Common myeloid progenitor, CD34-positive (primary cell): ENCODE measurements at regions not wholly inside any gene's neighbourhood (a gene's known extent, or its start where the extent isn't known, plus 50 kb on each side); places are given as distances from the start of the nearest gene placed in this dataset.

Experiments
- CTCF ChIA-PET: fragments of 350-600 bp; sonication (Branson Sonifier 250); formaldehyde crosslinking; loops from one replicate; lab custom pipeline; 2021; ENCODE audit warnings: antibody characterized with exemption; lab: Charles Lee
- POLR2A ChIA-PET: fragments of 350-600 bp; sonication (Branson Sonifier 250); formaldehyde crosslinking; loops from one replicate; lab custom pipeline; 2021; ENCODE audit warnings: antibody characterized with exemption; lab: Charles Lee
- DNase-seq, 3 donors: peaks; one replicate each; pipeline versions ENCODE4 v3.0.0 to v3.0.0-alpha.2; 2013
- H3K27ac ChIP-seq, 2 experiments: 1 replicate in 1 of 2; 2 replicates in 1 of 2; pipeline ENCODE4 v1.7.0; 2013; ENCODE audit warnings: inconsistent platforms in 2 of 2, low read length in 2 of 2, mild to moderate bottlenecking in 2 of 2, low read depth in 1 of 2, moderate library complexity in 1 of 2; ENCODE audit not compliant: severe bottlenecking in 2 of 2, insufficient read depth in 1 of 2, poor library complexity in 1 of 2
- H3K27me3 ChIP-seq, 5 experiments: replicated peaks in 2 of 5; 1 replicate in 3 of 5; 2 replicates in 2 of 5; pipeline versions ENCODE4 v1.6.1 to v1.7.0; 2013; ENCODE audit warnings: low read length in 4 of 5, mild to moderate bottlenecking in 2 of 5, moderate library complexity in 2 of 5, inconsistent platforms in 1 of 5; ENCODE audit not compliant: insufficient read depth in 5 of 5, control insufficient read depth in 4 of 5
- H3K36me3 ChIP-seq, 4 experiments: 1 replicate in 2 of 4; 2 replicates in 2 of 4; pipeline versions ENCODE4 v1.6.1 to v1.7.0; 2013; ENCODE audit warnings: low read length in 3 of 4, control low read depth in 1 of 4, mild to moderate bottlenecking in 1 of 4; ENCODE audit not compliant: control insufficient read depth in 4 of 4, insufficient read depth in 4 of 4
- H3K4me1 ChIP-seq, 4 experiments: 1 replicate in 3 of 4; 2 replicates in 1 of 4; pipeline versions ENCODE4 v1.6.1 to v1.7.1; 2013; ENCODE audit warnings: low read length in 3 of 4, mild to moderate bottlenecking in 3 of 4, control low read depth in 1 of 4, inconsistent platforms in 1 of 4, moderate library complexity in 1 of 4; ENCODE audit not compliant: control insufficient read depth in 4 of 4, insufficient read depth in 4 of 4; ENCODE audit errors: control extremely low read depth in 1 of 4
- H3K4me3 ChIP-seq, 7 experiments: 1 replicate in 4 of 7; 2 replicates in 3 of 7; pipeline versions ENCODE4 v1.5.1 to v1.7.0; 2013; ENCODE audit warnings: mild to moderate bottlenecking in 7 of 7, low read length in 6 of 7, moderate library complexity in 6 of 7, inconsistent platforms in 2 of 7, low read depth in 2 of 7, control low read depth in 1 of 7; ENCODE audit not compliant: insufficient read depth in 4 of 7, control insufficient read depth in 1 of 7; ENCODE audit errors: extremely low read depth in 1 of 7
- H3K9me3 ChIP-seq, 5 experiments: 1 replicate in 4 of 5; 2 replicates in 1 of 5; pipeline versions ENCODE4 v1.6.1 to v1.7.1; 2013; ENCODE audit warnings: low read length in 4 of 5, mild to moderate bottlenecking in 2 of 5, inconsistent platforms in 1 of 5, low read depth in 1 of 5, moderate library complexity in 1 of 5; ENCODE audit not compliant: control insufficient read depth in 4 of 5, insufficient read depth in 2 of 5; ENCODE audit errors: control extremely low read depth in 1 of 5
- WGBS: methylation state at CpG from one replicate; pipeline ENCODE4 v1.1.5; 2013; ENCODE audit not compliant: insufficient coverage; 5-methylcytosine and 5-hydroxymethylcytosine counted together

- H3K9me3 ChIP-seq = peaks cover 0 to 29% (median 10%) of the 10 kb centered on the region in 5 experiments
- DNase-seq = no peak
- 95% methylated on average over 6 of the region's 7 CpGs for WGBS
- POLR2A ChIA-PET = no interaction called here
- H3K4me3 ChIP-seq = no peak overlapping the region
- CTCF ChIA-PET = no interaction called here
- peaks cover 0 to 6% (median 3%) of the 10 kb centered on the region in 4 experiments for H3K4me1 ChIP-seq
- H3K27me3 ChIP-seq = peaks cover 0 to 43% (median 6%) of the 10 kb centered on the region in 5 experiments
- no peaks in the 10 kb centered on the region for H3K36me3 ChIP-seq
- no peak overlapping the region for H3K27ac ChIP-seq
These were observed 95.7 kb downstream of the RBFOX3 start for GRCh38 chr17:79515110-79515509.

GRCh38 chr17:79513820-79514535 lies 96.9 kb downstream of the RBFOX3 start:
- CTCF ChIA-PET = no interaction called here
- Histone ChIP-seq H3K9me3 (peaks cover 0 to 29% (median 10%) of the 10 kb centered on the region in 5 experiments), H3K36me3 (no peaks in the 10 kb centered on the region), H3K4me3 (no peak overlapping the region), H3K27ac (no peak overlapping the region), H3K27me3 (peaks cover 0 to 32% (median 6%) of the 10 kb centered on the region in 5 experiments), H3K4me1 (peaks cover 0 to 6% (median 3%) of the 10 kb centered on the region in 4 experiments)
- POLR2A ChIA-PET = no interaction called here
- WGBS = 98% methylated on average over 14 of the region's 17 CpGs
- DNase-seq = no peak

GRCh38 chr17:79513206-79513605 lies 97.6 kb downstream of the RBFOX3 start:
- Histone ChIP-seq H3K4me3 (no peak overlapping the region), H3K27ac (no peak overlapping the region), H3K4me1 (no peaks in the 10 kb centered on the region), H3K27me3 (peaks cover 0 to 24% (median 6%) of the 10 kb centered on the region in 5 experiments), H3K9me3 (peaks cover 0 to 29% (median 10%) of the 10 kb centered on the region in 5 experiments), H3K36me3 (no peaks in the 10 kb centered on the region)
- CTCF ChIA-PET = no interaction called here
- WGBS = 97% methylated on average over 3 of the region's 4 CpGs
- POLR2A ChIA-PET = no interaction called here
- no peak for DNase-seq

GRCh38 chr17:79511471-79511870 lies 99.4 kb downstream of the RBFOX3 start:
- Histone ChIP-seq H3K4me1 (no peaks in the 10 kb centered on the region), H3K27ac (no peak overlapping the region), H3K4me3 (no peak overlapping the region), H3K36me3 (no peaks in the 10 kb centered on the region), H3K27me3 (peaks cover 0 to 15% (median 0%) of the 10 kb centered on the region in 5 experiments), H3K9me3 (peaks cover 0 to 29% (median 10%) of the 10 kb centered on the region in 5 experiments)
- 89% methylated on average over 8 of the region's 12 CpGs for WGBS
- POLR2A ChIA-PET = no interaction called here
- DNase-seq = no peak
- CTCF ChIA-PET = no interaction called here

- H3K4me3 ChIP-seq = no peak overlapping the region
- no peak overlapping the region for H3K27ac ChIP-seq
- H3K27me3 ChIP-seq = peaks cover 0 to 13% (median 2%) of the 10 kb centered on the region in 5 experiments
- no peak for DNase-seq
- peaks cover 0 to 29% (median 10%) of the 10 kb centered on the region in 5 experiments for H3K9me3 ChIP-seq
- 94% methylated on average over 15 of the region's 18 CpGs for WGBS
- no peaks in the 10 kb centered on the region for H3K4me1 ChIP-seq
- no peaks in the 10 kb centered on the region for H3K36me3 ChIP-seq
- CTCF ChIA-PET = no interaction called here
- POLR2A ChIA-PET = no interaction called here
These were observed 100.8 kb downstream of the RBFOX3 start for GRCh38 chr17:79510071-79510470.

GRCh38 chr17:79509490-79509889 lies 101.4 kb downstream of the RBFOX3 start:
- DNase-seq = no peak
- H3K27me3 ChIP-seq = peaks cover 0 to 17% (median 2%) of the 10 kb centered on the region in 5 experiments
- ChIA-PET POLR2A (no interaction called here), CTCF (no interaction called here)
- H3K4me3 ChIP-seq = no peak overlapping the region
- no peaks in the 10 kb centered on the region for H3K36me3 ChIP-seq
- no peak overlapping the region for H3K27ac ChIP-seq
- H3K4me1 ChIP-seq = no peaks in the 10 kb centered on the region
- peaks cover 0 to 29% (median 10%) of the 10 kb centered on the region in 5 experiments for H3K9me3 ChIP-seq
- 78% methylated on average over 12 of the region's 14 CpGs for WGBS

- peaks cover 0 to 17% (median 2%) of the 10 kb centered on the region in 5 experiments for H3K27me3 ChIP-seq
- no peaks in the 10 kb centered on the region for H3K36me3 ChIP-seq
- WGBS = 83% methylated on average over 16 of the region's 18 CpGs
- H3K4me3 ChIP-seq = no peak overlapping the region
- H3K4me1 ChIP-seq = no peaks in the 10 kb centered on the region
- ChIA-PET POLR2A (no interaction called here), CTCF (no interaction called here)
- H3K27ac ChIP-seq = no peak overlapping the region
- DNase-seq = no peak
- H3K9me3 ChIP-seq = peaks cover 0 to 28% (median 10%) of the 10 kb centered on the region in 5 experiments
These were observed 101.8 kb downstream of the RBFOX3 start for GRCh38 chr17:79509008-79509407.
